HL-60/S4 treated with phorbol 12-myristate 13-acetate at 8.2 ng/mL for 4 days and 3 days (cell line): ENCODE measurements at regions not wholly inside any gene's neighbourhood (a gene's known extent, or its start where the extent isn't known, plus 50 kb on each side); places are given as distances from the start of the nearest gene placed in this dataset.
"Not testable (repeated sequence)": the region's sequence is repeated elsewhere in the genome, so short reads cannot be mapped to it uniquely, and the experiment has no call there.

ENCODE experiments used
- in situ Hi-C: fragments of 300-500 bp; cut with MboI; formaldehyde crosslinking; loops from 2 replicates; pipeline ENCODE4 v1.15.0; 2022; ENCODE audit warnings: low sequenced_read_pairs

DNA sequence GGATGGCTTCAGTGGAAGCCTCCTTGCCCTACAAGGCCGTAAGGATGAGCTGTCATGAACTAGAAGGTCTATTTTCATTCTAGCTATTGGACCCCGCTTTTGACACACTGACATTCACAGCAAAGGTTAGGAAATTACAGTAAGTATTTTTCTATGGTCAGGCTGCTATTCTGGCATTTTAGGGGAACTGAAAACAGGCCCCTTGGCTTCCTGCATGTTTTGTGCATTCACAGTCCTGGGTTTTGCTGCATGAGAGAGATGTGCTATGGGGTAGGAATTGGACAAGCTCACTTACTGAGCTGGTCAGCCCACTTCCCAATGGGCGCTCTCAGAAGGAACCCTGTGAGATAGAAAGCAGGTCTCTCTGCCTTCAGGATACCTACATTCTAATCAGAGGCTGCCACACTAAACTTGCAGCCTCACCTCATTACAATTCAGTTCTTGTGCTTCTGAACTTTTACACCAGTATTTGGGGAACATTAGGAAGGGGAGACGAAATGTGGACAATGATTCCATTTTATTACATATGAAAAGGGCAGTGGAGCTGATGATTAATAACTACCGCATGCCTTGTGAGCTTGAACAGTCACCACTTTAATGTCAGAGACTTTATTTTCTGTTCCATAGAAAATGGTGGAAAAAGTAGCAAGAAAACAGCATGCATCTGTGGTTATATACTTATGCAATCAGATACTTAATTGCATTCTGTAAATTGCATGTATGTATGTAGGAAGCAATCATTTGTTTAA, 86.6 kb upstream of the TAB2 start:
- in situ Hi-C loops: no loop called here

DNA sequence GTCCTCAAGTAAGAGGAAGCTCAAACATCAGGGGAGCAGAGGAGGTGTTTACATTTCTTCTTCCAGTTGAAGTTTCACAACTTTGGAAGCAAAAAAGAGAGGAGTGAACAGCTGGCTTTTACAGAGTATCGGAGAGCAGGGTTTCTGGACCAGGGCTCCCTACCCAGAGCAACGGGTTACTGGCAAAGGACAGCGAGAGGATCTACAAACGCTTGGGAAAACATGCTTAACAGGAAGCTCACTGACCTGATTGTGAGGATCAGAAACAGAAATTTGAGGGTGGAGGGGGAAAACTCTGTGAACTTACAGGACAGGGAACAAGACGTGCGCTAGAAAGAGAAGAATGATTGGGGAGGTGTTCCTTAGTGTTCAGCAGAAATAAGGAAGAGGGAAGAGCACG, 85.7 kb upstream of the TAB2 start:
- in situ Hi-C loops: no loop called here

DNA sequence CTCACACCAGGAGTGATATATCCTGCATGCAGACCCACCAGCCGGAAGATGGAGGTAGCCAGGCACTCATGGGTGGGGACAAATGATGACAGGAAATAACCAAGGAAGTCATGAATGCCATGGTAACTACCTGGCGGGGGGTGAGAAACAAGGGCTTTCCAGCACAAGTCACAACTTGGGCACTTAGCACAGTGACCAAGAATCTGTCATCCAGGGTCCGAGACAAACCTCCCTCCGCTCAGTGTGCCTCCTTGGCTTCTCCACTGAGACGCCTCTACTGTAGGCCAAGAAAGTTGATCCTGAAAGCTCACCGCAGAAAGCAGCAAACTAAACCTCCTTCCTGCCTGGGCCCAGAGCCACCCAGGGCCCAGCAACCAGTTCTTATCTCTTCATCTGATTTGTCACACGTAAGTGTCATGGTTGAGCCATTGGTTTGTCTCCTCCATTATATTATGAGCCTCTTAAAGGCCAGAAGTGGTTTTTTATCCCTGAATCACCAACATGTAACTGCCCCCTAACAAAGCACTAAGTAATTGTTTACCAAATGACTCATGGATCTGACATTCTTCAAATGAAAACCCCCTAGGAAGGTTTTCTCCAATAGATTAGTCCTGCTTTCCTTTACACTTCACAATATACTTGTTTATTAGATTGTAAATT, 84.3 kb upstream of the TAB2 start:
- in situ Hi-C loops: no loop called here

- in situ Hi-C loops: no loop called here
Observed at GRCh38 chr6:149234051-149234962, 83.2 kb upstream of the TAB2 start.

DNA sequence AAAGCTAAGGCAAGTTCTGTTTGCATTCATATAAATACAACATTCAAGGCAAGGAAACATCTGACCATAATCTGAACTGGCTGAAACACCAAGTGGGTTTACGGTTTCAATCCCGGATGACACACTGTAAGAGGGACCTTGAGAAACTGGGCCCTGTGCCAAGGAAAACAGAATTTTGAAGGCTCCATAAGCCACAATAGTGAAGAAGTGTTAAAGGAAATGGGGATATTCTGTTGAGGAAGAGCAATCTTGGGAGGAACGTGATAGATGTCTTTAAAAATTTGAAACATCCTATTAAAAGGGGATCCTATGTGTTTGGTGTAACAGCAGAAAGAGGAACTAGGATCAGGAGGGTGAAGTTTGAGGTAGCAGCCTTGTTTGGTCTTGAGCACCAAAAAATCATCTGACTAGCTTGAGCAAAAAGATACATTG, 82.4 kb upstream of the TAB2 start:
- in situ Hi-C loops: no loop called here

GRCh38 chr6:149236589-149236988, 80.9 kb upstream of the TAB2 start:
- in situ Hi-C loops: no loop called here

- in situ Hi-C loops: no loop called here
Observed at GRCh38 chr6:149237464-149237863, 80.0 kb upstream of the TAB2 start.

- in situ Hi-C loops: no loop called here
Observed at GRCh38 chr6:149239573-149240209, 77.8 kb upstream of the TAB2 start.

DNA sequence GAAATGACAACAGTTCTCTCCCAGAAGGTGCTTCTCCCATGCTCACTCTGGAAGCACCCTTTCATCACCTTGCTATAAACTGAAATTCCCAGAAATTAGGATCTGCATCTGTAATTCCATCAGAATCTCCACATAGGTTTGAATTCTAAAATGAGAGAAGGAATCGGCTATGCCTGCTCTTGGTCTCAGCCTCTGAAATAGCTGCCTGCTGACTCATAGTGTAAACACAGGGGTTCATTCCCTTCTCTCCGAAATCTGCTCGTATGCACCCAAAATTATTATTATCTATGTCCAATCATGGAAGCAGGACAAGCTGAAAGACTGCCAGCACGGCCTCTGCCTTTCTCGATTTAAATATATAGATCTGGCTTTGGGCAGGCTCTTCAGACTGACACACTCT, 74.6 kb upstream of the TAB2 start:
- in situ Hi-C loops: no loop called here

DNA sequence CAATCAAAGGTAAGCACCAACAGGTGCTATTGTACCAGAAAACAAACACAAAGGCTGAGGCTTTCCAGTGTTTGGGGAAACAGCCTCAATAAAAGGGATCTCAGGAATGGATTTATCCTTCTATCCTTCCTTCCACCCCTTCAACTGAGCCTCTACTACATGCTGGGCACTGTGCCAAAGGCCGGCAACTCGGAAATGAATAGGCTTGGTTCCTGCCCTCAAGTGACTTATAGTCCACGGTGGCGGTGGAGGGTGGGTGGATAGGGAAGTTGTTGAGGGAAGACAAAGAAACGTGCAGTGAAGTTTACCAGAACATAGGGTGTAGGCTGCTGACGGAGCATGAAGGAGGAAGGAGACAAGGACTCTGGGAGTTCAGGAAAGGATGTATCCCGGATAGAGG, 73.4 kb upstream of the TAB2 start:
- in situ Hi-C loops: no loop called here

DNA sequence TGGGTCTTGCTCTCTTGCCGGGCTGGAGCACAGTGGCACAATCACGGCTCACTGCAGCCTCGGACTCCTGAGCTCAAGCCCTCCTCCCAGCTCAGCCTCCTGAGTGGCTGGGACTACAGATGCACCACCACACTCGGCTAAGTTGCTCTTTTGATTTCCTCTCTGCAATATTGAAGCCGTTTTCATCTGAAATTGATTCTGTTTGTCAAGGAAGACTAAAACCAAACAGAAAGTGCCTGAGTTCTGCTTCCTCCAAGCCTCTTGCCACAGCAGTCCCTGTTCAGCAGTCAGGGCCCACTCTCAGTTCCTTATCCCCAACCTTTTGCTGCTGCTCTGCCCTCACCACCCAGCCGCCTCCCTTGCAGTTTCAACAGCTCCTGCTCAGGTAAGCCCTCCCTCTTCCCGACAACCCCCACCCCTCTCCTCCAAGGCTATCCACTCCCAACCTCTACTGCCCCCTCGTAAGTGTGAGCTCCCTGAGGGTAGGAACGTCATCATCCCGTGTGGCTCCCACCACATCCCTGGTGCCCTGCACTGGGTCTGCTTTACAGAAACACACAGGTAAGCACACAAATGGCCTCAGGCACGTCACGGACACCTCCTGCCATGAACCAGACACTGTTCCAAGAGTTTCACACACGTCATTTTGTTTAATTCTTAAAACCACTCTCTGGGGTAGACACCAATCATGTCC, 70.7 kb upstream of the TAB2 start:
- in situ Hi-C loops: no loop called here

DNA sequence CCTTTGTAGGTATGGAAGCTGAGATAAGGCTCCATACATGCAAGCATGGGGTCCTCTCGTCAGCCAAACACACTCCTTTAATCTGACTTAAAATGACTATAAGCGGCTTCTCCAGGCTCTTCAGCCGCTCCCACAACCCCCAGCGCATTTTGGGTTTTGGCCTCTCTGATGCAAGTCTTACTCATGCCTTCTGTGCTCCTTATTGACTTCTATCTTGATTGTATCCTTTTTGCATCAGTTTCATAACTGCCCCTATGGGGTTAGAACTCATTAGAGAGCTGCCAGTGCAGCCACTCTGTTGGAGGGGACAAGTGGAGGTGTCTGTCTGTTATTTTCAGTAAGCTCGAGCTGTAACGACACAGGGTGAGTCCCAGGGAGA, 70.1 kb upstream of the TAB2 start:
- in situ Hi-C loops: no loop called here

GRCh38 chr6:149248263-149248662, 69.2 kb upstream of the TAB2 start:
- in situ Hi-C loops: not testable (repeated sequence)

DNA sequence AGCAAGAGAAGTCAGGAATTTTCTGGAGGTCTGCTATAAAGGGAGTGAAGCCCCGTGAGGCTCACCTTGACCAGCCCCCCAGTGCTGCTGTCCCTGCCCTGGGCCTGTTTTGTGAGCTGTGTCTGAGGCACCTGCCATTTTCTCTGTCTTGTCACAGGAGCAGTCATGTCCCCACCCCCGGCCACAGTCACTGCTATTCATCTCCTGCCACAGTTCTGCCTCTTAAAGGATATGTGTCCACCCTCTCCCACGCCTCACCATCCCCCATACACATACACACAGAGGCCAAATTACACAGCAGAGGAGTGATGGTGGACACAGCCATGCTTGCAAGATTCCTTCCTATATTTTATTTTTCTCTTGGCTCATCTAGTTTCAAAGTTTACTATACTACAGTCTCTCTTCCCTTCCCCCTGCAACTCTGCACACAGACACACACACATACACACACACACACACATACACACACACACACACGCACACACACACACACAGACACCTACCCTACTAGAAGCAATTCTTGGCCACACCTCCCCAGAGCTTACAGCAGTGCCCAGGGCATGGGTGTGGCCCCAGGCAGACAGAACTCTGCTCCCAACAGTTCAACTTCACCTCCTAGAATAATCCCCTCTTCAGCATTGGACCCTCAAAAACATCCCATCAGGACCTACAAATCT, 68.7 kb upstream of the TAB2 start:
- in situ Hi-C loops: no loop called here

GRCh38 chr6:149249370-149250357, 67.8 kb upstream of the TAB2 start:
- in situ Hi-C loops: no loop called here

DNA sequence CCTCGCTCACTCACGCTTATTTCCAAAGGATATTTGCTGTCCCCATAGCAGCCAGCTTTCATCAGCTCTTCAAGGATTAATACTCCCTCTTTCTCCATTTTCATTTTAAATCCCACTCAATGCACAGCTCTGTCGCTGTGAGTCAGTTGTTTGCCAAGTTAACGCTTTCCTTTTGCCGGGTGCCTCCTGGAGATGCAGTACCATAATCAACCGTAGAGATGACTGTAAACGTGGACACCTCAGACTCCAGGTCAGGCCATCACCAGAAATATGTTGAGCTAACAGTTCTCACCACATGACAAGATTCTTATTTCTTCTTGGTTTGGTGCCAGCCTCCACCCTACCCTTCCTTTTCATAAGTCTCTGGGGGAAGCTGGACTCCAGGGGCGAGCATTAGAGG, 66.6 kb upstream of the TAB2 start:
- in situ Hi-C loops: no loop called here

GRCh38 chr6:149252622-149253021, 64.9 kb upstream of the TAB2 start:
- in situ Hi-C loops: no loop called here

DNA sequence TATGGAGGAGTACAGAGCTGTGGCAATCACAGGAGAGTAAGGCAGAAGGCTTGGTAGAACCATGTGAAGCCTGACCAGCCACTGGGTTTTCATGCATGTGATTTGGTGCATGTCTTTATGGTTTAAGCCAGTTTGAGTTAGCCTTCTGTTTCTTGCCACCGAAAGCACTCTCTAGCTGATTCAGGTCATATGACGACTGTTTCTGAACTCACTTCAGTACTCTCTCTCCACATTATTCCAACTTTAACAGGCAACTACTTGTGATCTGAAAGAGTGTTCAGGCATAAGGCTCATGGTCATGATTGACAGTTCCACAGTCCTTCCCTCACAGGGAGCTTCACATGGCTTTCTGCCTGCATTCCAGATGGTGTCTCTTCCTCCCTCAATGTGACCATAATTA, 63.3 kb upstream of the TAB2 start:
- in situ Hi-C loops: no loop called here

DNA sequence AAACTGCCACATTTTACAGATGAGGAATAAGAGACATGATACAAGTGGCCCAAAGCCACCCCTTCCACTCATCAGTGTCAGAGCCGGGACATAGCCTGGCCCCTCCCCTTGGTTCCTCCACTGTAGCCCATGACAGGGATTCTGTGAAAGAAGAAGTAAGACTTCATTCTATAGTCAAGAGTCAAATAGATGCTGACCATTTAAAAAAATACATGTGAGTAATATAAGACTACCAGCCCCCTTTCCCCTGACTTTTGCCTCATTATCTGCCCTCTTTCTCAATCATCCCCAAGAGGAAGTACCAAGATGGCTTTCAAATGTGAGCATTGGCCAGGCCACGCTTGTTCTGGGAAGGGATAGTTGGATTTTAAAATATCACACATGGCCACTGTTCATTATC, 57.8 kb upstream of the TAB2 start:
- in situ Hi-C loops: no loop called here
